DMS153 (cell line): ENCODE measurements at regions not wholly inside any gene's neighbourhood (a gene's known extent, or its start where the extent isn't known, plus 50 kb on each side); places are given as distances from the start of the nearest gene placed in this dataset.

Source experiments
- DNase-seq: peaks from one replicate; lab custom pipeline; 2025; lab: John Stamatoyannopoulos, UW

DNA sequence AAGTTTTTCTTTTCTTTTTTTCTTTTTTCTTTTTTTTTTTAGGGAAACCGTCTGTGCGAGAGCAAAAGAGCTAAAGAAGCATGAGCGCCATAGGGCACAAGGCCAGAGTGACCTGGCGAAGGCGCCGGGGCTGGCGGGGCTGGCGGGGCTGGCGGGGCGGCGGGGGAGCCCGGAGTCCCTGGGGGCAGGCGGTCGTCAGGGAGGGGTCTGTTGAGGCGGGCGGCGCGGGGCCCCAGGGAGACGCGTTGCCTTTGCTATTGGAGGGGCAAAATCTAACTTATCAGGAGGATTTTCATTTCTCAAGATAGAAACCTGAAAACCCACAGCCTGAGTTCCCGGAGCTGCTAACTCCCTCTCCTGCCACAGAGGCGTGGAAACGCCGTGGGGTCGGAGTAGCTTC lies 135.6 kb upstream of the SMAD1 start:
- DNase-seq: no peak

DNA sequence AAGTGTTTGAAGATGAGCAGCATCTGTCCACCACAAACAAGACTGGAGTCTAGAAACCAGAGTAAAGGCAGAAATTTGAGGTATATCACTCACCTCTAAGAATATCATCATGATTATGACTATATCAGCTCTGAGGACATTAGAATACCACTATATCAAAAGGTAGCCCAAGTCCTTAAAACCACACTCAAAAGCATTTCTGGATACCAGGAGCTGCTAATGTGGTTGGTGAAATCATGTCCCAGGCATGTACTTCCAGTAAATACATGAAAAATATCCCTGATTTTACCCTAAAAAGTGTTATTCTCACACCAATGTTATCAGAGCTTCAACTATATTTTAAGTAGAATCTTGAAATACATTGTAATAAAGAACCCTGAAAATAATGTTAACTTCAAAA lies 136.3 kb upstream of the SMAD1 start:
- no peak for DNase-seq

GRCh38 chr4:145341381-145341780 lies 140.3 kb upstream of the SMAD1 start:
- DNase-seq: no peak

DNA sequence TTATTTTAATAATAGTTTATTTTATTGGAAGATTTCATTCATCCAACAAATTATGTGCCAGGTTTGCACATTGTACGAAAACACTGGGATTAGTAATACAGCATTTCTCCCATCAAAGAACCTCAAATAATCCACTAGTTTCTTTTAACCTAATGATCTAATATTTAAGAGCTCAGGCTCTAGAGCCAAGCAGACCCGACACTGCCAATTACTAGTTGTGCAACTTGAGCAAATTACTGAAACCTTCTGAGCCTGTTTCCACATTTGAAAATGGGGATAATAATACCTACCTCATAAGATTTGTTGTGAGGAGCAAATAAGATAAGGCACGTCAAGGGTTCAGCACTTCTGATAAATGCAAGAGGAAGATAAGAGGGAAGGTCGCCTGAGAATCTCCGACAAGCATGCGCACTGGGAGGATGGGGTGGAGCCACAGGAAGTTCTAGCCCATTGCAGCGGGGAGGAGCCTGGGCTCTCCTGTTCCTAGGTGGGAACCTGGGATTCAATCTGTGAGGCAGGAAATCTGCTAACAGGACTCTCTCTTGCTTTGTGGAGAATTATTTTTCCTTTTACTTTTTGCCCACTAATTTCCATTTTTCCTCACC lies 141.5 kb upstream of the SMAD1 start:
- DNase-seq: no peak

GRCh38 chr4:145339075-145339725 lies 142.5 kb upstream of the SMAD1 start:
- DNase-seq: no peak

DNA sequence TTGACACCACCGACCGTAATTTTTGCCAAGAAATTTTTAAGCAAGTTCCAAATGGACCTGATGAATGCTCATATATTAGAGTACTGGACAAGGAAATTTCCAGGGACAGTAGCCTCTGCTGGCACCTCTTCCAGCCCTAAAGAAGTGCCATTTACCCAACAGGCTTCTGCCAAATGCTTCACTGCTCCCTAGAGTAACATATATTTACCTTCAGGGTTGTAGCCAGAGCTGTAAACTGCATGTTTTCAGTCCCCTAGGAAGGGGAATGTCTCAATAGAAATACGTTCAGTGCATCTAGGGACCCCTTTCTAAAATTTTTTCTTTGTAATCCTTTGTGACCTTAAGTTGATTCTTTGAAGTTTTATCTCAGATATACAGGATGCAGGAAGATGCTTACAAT lies 143.1 kb upstream of the SMAD1 start:
- no peak for DNase-seq

DNA sequence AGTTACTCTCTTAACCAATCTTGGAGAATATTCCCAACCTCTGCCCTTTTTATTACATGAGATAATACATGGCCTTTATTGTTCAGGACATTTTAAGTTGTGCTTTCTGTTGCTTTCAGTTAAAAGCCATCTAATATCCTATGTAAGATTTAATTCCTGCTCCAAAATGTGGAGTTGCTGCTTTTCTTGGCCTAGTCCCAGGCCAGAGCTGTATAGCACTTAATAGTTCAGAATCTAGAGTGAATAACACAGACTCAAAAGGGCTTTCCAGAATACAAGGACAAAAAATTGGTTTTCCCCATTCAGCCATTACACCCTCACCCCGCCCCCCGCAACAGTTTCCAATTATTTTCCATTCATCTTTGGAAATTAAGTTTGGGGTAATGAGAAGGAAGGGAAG lies 144.3 kb upstream of the SMAD1 start:
- no peak for DNase-seq

- DNase-seq: no peak
Observed at GRCh38 chr4:145333786-145334185, 147.9 kb upstream of the SMAD1 start.

- DNase-seq: no peak
Observed at GRCh38 chr4:145326491-145326890, 146.1 kb upstream of the OTUD4 start.

GRCh38 chr4:145324161-145324560 lies 143.8 kb upstream of the OTUD4 start:
- DNase-seq: no peak

- DNase-seq: no peak
Observed at GRCh38 chr4:145320294-145320693, 139.9 kb upstream of the OTUD4 start.

DNA sequence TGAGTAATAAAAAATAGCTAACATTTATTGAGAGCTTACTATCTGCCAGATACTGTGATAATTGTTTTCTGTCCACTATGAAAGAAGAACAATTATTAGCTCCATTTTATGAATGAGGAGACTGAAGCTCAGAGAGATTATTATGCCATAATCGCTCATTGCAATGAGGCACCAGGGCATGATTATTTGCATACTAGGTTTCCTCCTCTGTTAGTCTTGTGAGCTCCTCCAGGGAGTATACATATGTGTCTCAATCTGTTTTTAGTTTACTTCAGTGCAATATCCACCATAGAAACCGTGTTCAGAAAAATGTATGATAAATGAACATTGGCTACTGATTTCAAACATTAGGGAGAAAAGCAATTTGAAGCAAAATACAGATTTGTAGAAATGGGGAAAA lies 139.4 kb upstream of the OTUD4 start:
- DNase-seq: no peak

GRCh38 chr4:145316897-145317574 lies 136.6 kb upstream of the OTUD4 start:
- DNase-seq: no peak

- DNase-seq: no peak
Observed at GRCh38 chr4:145315811-145316225, 135.4 kb upstream of the OTUD4 start.

- no peak for DNase-seq
Observed at GRCh38 chr4:145308598-145308997, 128.2 kb upstream of the OTUD4 start.

- no peak for DNase-seq
Observed at GRCh38 chr4:145307763-145308430, 127.5 kb upstream of the OTUD4 start.

- DNase-seq: no peak
Observed at GRCh38 chr4:145307120-145307519, 126.7 kb upstream of the OTUD4 start.

DNA sequence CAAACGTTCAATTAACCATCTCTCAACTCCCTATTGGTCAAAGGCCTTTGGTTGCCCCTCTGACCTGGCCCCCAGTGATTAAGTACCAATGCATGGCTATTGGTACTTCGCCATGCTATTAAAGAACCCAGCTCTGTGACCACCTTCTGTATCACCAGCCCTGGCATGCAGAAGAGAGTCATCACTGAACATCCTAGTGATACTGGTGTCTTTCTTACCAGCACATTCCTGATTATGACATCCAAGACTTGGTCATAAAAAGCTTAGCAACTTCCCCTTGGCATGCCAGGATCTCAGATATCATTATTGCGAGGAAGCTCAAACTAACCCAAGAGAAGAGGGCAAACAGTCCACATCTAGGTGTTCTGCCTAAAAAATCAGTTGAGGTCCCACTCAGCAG lies 122.3 kb upstream of the OTUD4 start:
- no peak for DNase-seq

DNA sequence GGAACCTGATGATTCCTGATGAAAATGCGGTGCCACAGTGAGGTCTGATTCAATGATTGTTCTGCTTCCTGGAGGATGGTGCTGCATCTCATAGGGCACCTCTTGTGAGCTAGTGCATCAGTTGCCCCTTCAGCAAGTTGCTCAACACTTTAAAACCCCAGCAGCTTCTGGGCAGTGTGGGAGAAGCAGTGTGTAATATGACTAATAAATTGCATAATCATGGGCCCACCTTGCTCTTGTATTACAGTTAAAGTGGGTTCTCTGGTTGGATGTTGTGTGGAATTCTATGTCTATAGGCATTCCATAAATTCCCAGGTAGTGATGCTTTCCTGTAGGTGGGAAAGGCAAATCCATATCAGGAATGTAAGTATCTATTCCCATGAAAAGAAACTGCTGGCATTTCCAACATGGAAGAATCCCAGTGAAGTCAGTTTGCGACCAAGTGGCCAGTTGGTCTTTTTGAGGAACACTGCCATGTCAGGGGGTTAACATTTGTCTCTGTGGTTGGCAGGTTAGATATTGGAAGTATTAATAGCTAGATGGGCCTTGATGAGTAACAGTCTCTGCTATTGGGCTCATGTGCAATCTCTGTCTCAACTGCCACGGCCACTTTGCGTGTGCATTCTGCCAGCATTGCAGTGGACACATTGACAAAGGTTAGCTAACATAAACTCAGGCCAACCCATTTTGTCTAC lies 121.1 kb upstream of the OTUD4 start:
- DNase-seq: no peak

DNA sequence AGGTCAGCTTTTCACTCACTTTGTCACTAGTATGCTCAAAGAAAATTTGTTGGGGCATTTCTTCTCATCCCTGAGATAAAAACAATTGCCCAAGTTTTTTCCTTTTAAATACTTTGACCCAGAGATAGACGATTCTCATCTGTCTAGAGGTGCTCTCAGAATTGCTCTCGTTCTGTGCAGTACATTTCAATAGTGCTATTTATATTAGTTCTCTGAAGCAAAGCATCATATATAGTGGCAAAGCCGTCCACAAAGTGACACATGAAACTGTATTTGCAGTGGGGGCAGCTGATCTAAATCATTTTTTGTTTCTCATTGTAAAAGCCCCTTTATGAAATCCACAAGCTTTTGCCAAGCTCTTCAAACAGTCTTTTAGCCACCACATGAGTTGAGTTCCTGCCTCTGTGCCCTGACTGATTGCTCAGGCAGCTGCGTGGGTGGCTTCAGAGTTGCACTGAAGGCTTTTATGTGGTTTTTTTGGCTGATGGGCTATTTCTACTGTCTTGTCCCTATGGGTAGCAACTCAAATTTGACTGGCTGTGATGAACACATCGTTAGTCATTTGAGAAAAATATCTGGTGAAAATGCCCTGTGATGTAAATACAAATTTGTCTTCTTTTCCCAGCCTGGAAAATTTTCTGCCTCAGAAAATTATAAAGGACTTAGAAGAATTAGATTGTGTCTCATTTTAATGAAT lies 119.1 kb upstream of the OTUD4 start:
- DNase-seq: no peak

GRCh38 chr4:145298885-145299284 lies 118.5 kb upstream of the OTUD4 start:
- no peak for DNase-seq

- no peak for DNase-seq
Observed at GRCh38 chr4:145297556-145297955, 117.2 kb upstream of the OTUD4 start.
